Mucosa of descending colon (tissue), 3 donors: ENCODE measurements at regions not wholly inside any gene's neighbourhood (a gene's known extent, or its start where the extent isn't known, plus 50 kb on each side); places are given as distances from the start of the nearest gene placed in this dataset.

Source experiments
- ATAC-seq: fragments of 200-7000 bp; cut with Tn5 transposase; one replicate; pipeline ENCODE4 v1.9.1; 2020; ENCODE audit warnings: mild to moderate bottlenecking, moderate library complexity
- DNase-seq, 3 donors: peaks; one replicate each; pipeline ENCODE4 v3.0.0-alpha.2; 2020
- H3K36me3 ChIP-seq: fragments of 200-600 bp; one replicate; pipeline ENCODE4 v1.8.0; 2021; ENCODE audit warnings: low read depth, mild to moderate bottlenecking
- H3K4me1 ChIP-seq: fragments of 200-600 bp; one replicate; pipeline ENCODE4 v1.8.0; 2021; ENCODE audit warnings: low read depth, mild to moderate bottlenecking
- H3K4me3 ChIP-seq: fragments of 200-600 bp; one replicate; pipeline ENCODE4 v1.8.0; 2021; ENCODE audit warnings: mild to moderate bottlenecking
- H3K9me3 ChIP-seq: fragments of 200-600 bp; one replicate; pipeline ENCODE4 v1.8.0; 2021; ENCODE audit warnings: mild to moderate bottlenecking
- intact Hi-C, 2 donors: fragments of 100-400 bp; cut with DNase I in 1 of 2; cut with micrococcal nuclease in 1 of 2; formaldehyde crosslinking; loops; one replicate each; pipeline versions ENCODE4 v1.11.0 to v1.11.1; 2022; cut with DNase I, micrococcal nuclease
- TF ChIP-seq, protein P1 (sequence below): fragments of 200-600 bp; IDR thresholded peaks from one replicate; pipeline ENCODE4 v1.8.0; 2022; ENCODE audit warnings: antibody characterized with exemption, mild to moderate bottlenecking
- donor health status: DM: no; HTN: no; CAD: no; lungs with moderate emphysema.
- donor health status: DM: no; HTN: no; CAD: no.
- donor health status: DM: no; HTN: yes; CAD: no.

DNA sequence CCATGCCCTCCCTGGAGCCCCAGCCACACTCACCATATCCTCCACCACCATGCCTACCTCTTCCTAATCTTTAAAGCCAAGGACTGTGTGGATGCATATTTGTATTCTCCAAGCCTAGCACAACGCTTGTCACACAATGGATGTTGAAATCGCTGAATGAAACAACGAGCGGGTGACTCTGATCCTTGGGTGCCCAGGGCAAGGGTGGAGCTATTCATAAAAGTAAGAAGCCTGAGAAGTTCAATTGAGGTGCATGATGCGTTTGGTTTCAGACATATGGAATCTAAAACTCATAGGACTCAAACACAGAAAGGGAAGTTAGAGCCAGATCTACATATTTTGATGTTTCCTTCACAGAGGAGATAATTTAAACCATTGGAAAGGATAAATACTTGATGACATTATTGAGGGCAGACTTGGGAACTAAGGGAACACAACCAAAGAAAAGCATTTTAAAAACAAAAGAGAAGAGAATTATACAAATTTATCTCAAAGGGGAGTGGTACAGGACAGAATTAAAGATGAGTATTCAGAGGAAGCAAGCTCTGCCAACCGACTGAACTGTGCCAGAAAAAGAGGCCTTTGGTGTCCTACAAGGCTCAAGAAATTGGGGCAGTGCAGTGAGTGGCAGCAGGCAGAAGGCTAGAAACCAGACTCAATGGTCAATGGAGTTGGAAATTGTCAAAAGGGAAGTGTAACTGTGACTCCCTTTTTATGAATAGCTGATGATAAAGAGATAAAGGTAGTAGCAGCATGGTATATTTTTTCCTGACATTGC is 200.6 kb upstream of the NCKAP5 start:
- H3K9me3 ChIP-seq: no peaks in the 10 kb centered on the region
- no peak overlapping the region for H3K4me3 ChIP-seq
- TF ChIP-seq, protein P1, sequence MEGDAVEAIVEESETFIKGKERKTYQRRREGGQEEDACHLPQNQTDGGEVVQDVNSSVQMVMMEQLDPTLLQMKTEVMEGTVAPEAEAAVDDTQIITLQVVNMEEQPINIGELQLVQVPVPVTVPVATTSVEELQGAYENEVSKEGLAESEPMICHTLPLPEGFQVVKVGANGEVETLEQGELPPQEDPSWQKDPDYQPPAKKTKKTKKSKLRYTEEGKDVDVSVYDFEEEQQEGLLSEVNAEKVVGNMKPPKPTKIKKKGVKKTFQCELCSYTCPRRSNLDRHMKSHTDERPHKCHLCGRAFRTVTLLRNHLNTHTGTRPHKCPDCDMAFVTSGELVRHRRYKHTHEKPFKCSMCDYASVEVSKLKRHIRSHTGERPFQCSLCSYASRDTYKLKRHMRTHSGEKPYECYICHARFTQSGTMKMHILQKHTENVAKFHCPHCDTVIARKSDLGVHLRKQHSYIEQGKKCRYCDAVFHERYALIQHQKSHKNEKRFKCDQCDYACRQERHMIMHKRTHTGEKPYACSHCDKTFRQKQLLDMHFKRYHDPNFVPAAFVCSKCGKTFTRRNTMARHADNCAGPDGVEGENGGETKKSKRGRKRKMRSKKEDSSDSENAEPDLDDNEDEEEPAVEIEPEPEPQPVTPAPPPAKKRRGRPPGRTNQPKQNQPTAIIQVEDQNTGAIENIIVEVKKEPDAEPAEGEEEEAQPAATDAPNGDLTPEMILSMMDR: no peak
- DNase-seq (no peak), ATAC-seq (no peak)
- no peaks in the 10 kb centered on the region for H3K36me3 ChIP-seq
- no peaks in the 10 kb centered on the region for H3K4me1 ChIP-seq
- intact Hi-C loops: no loop called here

- no peaks in the 10 kb centered on the region for H3K9me3 ChIP-seq
- TF ChIP-seq, protein P1: no peak
- H3K4me1 ChIP-seq: no peaks in the 10 kb centered on the region
- DNase-seq (no peak), ATAC-seq (no peak)
- H3K4me3 ChIP-seq: no peak overlapping the region
- intact Hi-C loops: no loop called here
- H3K36me3 ChIP-seq: no peaks in the 10 kb centered on the region
These were observed 205.8 kb upstream of the NCKAP5 start for GRCh38 chr2:133773854-133774653.

- TF ChIP-seq, protein P1: no peak
- ATAC-seq: no peak
- DNase-seq: no peak
- no peaks in the 10 kb centered on the region for H3K4me1 ChIP-seq
- H3K9me3 ChIP-seq: no peaks in the 10 kb centered on the region
- intact Hi-C loops: no loop called here
- H3K36me3 ChIP-seq: no peaks in the 10 kb centered on the region
- H3K4me3 ChIP-seq: no peak overlapping the region
These were observed 206.4 kb upstream of the NCKAP5 start for GRCh38 chr2:133774654-133775015.

GRCh38 chr2:133776936-133777573 is 208.8 kb upstream of the NCKAP5 start:
- no peaks in the 10 kb centered on the region for H3K4me1 ChIP-seq
- no peaks in the 10 kb centered on the region for H3K36me3 ChIP-seq
- H3K4me3 ChIP-seq: no peak overlapping the region
- TF ChIP-seq, protein P1: no peak
- no peak for ATAC-seq
- no peaks in the 10 kb centered on the region for H3K9me3 ChIP-seq
- intact Hi-C loops: no loop called here
- DNase-seq: no peak

- ATAC-seq (no peak), DNase-seq (no peak)
- Histone ChIP-seq H3K4me1 (no peaks in the 10 kb centered on the region), H3K4me3 (no peak overlapping the region), H3K36me3 (no peaks in the 10 kb centered on the region), H3K9me3 (no peaks in the 10 kb centered on the region)
- intact Hi-C loops: no loop called here
- TF ChIP-seq, protein P1: no peak
These were observed 209.3 kb upstream of the NCKAP5 start for GRCh38 chr2:133777574-133777960.
